GM19043 (cell line): ENCODE measurements at regions not wholly inside any gene's neighbourhood (a gene's known extent, or its start where the extent isn't known, plus 50 kb on each side); places are given as distances from the start of the nearest gene placed in this dataset.

Source experiments
- ATAC-seq: cut with Tn5 transposase; IDR thresholded peaks from one replicate; pipeline ENCODE4 v1.9.1; 2021; ENCODE audit warnings: low read depth; ENCODE audit not compliant: unreplicated experiment

DNA sequence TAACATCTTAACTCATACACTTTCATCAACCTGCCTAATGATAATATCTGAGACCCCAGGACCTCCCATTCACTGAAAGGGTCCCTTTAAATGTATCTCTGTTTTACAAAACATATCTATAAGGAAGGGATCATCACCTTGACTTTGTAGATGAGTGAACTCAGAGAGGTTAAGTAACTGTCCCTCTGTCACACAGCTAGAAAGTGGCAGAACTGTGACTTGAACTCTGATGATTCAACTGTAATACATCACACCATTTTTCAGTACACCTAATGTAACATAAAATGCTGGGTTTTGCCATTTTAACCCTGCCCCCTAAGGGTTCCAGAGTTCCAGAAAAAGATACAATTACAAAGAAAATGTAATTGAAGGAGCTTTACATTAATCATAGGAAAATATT is 234.6 kb downstream of the ZEB2 start:
- no peak for ATAC-seq

DNA sequence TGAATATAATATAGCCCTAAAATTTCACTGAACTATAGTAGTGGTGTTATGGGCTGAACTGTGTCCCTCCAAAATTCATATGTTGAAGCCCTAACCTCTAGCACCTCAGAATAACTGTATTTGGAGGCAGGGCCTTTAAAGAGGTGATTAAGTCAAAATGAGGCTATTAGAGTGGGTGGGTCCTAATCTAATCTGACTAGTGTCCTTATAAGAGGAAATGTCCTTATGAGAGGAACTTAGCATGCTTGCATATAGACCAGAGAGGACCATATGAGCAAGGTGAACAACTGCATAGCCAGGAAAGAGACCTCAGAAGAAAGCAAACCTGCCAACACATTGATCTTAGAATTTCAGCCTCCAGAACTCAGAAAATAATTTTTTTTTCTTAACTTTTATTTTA is 238.4 kb downstream of the ZEB2 start:
- no peak for ATAC-seq

DNA sequence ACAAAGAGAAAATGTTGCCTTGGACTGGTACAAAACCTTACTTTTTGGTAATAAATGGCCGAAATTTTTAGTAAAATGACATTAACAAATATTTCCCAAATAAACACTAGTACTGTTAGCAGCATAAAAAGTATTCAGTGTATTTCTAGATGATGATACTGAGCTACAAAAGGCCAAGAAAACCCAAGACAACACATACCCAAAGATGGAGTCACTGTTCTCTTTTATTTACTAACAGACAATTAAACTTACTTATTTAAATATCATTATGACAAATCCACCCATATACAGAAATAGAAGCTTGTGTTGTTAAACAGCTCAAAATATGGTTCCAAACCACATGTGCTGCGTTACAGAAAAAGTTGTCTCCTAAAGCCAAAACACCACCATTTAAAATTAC is 239.9 kb downstream of the ZEB2 start:
- no peak for ATAC-seq

DNA sequence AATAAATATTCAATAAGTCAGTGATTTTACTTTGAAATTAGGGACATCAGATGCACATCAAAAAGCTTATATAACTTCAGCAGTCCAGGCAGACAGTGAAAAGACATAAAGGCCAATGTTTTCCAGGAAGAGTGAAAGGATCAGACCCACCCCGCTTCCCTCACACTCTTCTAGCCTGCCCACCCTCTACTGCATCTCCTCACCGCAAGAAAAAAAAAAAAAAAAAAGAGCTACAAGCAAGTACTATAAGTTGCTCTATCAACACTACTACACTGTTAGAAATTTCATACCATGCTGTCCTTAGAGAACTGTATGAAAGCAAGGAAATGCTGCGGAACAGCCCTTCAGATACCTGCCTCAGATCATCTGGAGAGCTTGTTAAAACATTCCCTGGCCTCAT is 240.8 kb downstream of the ZEB2 start:
- ATAC-seq: no peak

DNA sequence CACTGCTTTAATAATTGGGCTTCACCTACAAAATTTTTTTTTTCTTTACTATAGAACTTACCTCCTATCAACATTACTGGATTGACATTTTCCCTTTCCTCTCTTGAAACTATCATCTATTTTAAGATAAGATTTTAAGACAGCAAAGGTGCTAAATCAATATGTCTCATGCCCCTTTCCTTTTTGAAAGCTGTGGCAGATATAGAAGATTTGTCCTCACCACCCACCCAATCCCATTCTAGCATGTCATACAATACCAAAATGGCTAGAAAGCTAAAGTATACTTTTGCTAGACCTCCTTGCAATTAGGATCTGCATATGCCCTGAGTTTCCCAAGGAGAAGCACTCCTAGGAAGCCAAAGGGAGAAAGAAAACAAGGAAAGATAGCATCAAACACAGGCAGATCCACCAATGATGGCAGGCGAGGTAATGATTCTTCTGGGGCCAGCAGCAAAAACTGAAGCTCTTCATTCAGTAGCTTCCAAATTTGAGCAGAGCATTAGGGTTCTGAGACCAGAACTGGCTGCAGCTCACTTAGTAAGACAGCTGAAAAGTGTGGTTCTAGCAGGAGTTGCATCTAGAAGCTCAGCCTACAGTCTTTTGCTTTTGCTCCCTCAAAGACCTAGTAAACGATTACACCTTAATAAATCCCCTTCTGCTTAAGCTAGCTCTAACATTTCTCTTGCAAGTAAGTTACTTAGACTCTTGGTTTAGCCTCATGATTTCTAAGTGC is 242.1 kb downstream of the ZEB2 start:
- ATAC-seq: no peak

DNA sequence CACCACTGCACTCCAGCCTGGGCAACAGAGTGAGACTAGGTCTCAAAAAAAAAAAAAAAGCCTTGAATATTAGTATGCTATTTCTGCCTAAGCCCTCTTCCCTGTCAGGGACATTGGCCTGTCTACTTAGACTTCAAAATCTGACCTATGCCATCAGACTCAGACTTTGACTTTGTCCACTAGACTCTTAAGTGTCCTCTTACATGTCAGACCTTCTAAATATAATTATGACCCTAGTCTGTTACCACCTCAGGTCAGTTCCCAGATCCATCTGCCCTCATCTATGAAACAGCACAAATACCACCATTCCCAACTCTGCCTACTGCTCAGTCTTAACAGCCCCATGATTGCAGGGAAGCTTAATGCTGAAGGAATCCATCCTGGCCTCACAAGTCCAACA is 244.6 kb downstream of the ZEB2 start:
- ATAC-seq: no peak

DNA sequence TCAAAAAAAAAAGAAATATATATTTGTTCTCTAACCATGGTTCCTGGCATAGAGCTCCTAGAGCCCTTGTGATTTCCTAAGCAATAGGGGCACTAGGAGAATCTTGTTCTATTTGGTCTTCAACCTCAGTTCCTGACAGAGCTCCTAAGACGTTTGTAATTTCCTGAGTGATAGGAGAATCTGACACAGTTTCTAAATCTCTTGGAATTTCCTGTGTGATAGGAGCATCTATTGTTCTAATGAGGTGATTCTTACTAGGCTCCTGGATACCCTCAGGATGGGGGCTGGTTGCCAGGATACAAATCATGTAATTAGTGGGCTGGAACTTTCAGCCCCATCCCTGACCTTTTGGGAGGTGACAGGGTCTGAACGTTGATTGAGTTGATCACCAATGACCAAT is 245.8 kb downstream of the ZEB2 start:
- no peak for ATAC-seq

DNA sequence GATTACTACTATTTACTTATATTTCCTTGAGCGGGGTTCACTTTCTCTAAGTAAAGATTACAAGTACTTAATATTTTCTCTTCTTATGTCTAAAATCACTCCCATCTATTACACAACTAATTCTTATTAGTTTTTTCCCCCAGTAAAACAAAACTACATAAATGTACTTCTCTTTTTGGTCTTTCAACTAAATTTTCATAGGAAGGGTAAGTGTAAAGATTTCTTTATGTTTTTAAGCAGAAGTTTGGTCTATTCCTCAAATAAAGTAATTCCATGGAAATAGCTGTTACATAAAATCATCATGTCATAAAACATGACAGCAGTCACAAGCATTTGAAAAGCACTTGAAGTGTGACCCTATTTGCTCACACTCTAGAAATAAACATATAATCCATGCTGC is 249.0 kb downstream of the ZEB2 start:
- ATAC-seq: no peak

DNA sequence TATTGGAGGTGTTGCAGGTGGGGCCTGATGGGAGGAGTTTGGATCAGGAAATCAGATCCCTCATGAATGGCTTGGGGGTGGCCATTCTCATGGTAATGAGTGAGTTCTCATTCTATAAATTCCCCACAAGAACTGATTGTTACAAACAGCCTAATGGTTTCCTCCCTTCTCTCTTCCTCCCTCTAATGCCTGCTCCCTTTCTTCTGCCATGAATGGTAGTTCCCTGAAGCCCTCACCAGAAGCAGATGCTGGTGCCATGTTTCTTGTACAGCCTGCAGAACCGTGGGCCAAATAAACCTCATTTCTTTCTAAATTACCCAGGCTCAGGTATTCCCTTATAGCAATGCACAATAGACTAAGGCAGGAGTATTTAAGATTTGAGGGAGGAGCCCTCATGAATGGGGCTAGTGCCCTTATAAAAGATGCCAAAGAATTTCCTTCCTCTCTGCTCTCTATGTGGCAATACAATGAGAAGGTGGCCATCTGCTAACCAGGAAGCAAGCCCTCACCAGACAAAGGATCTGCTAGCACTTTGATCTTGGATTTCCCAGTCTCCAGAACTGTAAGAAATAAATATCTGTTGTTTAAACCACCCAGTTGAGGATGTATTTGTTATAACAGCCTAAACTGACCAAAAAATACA is 251.8 kb downstream of the ZEB2 start:
- no peak for ATAC-seq

DNA sequence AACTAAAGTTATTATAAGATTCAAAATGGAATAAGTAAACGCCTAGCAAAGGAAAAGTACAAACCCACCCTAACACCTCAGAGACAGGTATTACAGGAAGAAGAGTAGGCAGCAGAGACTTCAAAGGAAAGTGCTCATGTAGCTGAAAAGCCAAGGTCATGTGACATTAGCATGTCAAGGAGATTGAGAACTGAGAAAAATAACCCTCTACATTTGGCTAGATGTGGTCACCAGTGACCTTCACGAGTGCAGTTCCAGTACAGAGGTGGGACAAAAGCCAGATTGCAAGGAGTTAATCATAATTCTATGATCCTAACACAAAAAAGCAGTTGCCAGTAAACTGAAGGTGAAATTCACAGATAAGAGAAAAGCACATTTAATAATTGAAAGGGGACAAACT is 252.7 kb downstream of the ZEB2 start:
- ATAC-seq: peak; percentile 84

DNA sequence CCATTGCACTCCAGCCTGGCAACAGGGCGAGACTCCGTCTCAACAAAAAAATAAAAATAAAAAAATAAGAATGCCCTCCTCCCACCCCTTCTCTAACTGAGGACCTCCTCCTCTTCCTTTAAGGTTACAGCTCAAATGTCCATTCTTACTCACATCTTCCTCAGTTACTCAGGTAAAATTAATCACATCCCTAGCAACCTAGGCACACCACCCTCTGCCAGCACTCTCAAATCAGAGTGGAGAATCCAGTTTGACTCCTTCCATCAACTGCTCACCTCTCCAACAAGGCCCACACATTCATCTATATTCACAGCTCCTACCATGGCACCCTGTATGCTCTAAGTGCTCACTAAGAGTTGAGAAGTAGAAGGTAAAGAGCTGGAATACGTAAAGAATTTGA is 254.3 kb downstream of the ZEB2 start:
- no peak for ATAC-seq

DNA sequence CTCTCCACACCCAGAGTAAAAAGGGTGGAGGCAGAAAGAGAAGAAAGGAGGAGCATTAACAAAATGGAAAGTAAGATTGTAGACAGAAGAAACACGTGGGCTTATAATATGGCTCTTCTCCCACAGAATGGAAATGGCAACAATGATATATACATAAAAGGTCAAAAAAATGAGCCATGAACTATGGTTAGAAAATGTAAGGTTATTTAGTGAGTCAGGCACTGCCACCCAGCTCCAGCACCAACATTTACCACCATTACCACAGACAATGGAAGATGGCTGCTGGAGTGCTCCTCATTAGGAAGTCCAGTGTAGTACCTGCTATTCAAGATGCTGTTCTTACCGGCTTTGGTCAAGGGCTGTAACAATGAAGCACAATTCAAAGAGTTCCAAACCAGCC is 258.0 kb downstream of the ZEB2 start:
- no peak for ATAC-seq

DNA sequence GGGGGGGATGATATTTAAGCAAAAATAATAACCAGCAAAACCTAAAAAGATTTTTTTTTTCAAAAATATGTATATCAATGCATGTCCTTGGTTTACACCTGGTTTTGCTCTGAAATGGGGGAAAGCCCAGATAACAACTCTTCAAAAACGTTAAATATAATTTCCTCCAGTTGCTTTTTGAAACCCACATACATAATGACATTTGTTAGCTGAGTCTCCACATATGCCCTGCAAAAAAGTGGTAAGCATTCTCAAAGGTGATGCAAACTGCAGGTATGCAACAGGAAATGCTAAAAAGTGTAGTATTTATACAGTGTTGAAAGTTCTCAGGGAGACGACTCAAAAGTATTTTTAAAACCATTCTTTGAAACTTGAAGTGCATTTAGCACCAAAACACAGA is 258.6 kb downstream of the ZEB2 start:
- ATAC-seq: no peak

DNA sequence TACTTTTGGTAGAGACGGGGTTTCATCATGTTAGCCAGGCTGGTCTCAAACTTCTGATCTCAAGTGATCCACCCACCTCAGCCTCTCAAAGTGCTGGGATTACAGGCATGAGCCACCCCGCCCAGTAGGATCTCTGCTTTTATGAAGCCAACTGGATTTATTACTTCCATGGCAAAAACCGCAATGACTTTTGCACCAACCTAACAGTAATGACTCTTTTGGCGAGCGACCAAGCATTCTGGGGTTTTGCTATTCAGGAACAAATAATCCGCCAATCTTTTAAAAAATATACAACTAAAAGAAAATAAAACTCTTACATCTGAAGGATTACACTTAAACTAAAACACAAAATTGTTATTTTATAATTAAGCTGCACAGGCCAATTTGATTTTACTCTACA is 260.6 kb downstream of the ZEB2 start:
- no peak for ATAC-seq

DNA sequence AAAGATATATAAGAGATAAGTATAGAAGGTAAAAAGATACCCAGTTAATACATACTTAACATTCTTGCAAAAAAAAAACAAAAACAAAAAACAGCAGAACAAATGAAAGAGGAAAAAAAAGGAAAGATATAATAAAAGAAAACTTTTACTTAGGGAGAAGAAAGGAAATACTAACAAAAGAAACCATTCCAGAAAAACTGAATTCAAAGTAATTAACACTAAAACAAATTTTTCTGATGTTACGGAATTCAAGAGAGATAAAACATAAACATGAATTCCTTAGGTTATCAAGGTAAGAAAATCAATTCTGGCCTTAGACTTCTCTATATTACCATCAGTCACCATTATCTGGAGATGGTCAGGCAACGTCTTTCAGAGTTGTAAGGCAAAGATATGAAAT is 261.8 kb downstream of the ZEB2 start:
- ATAC-seq: no peak

DNA sequence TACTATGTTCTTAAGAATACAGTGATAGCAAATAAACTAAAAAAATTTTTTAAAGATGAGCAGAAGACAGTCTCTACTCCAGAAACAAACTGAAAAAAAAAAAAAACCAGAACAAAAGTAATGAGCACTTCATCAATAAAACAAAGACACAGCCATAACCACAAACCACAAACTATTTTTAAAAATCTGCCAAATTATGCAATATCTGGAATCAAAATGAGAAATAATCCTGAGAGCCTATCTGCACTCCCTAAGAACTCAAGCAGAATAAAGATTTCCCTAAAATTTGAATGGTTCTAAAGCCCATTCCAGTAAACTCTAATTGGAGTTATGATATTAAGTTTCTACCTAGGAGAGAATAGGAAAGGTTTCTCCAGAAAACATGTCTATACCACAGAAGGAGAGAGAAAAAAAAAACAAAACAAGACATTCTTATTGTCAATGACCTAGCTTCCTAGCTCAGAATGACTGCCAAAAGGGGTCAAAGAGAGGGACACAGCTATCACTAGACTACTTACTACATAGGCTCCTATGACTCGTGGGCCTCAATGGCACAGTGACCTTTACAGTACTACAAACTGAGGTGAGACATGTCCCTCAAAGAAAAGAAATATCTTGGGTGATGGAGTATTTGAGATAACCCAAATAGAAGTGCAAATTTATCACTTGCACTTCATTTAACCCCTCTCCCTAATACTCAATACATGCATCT is 262.8 kb downstream of the ZEB2 start:
- no peak for ATAC-seq

DNA sequence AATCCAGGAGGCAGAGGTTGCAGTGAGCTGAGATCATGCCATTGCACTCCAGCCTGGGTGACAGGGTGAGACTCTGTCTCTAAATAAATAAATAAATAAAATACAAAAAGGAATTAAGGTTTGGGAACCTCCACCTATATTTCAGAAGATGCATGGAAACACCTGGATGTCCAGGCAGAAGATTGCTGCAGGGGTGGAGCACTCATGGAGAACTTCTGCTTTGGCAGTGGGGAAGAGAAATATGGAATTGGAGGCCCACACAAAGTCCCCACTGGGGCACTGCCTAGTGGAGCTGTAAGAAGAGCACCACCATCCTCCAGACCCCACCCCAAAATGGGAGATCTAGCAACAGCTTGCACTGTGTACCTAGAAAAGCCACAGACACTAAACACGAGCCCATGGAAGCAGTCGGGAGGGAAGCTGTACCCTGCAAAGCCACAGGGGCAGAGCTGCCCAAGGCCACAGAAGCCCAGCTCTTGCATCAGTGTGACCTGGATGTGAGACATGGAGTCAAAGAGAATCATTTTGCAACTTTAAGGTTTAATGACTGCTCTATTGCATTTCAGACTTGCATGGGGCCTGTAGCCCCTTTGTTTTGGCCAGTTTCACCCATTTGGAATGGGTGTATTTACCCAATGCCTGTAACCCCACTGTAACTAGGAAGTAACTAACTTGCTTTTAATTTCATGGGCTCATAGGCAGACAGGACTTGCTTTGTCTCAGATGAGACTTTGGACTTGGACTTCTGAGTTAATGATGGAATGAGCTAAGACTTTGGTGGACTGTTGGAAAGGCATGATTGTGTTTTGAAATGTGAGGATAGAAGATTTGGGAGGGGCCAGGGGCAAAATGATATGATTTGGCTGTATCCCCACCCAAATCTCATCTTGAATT is 265.3 kb downstream of the ZEB2 start:
- ATAC-seq: no peak

DNA sequence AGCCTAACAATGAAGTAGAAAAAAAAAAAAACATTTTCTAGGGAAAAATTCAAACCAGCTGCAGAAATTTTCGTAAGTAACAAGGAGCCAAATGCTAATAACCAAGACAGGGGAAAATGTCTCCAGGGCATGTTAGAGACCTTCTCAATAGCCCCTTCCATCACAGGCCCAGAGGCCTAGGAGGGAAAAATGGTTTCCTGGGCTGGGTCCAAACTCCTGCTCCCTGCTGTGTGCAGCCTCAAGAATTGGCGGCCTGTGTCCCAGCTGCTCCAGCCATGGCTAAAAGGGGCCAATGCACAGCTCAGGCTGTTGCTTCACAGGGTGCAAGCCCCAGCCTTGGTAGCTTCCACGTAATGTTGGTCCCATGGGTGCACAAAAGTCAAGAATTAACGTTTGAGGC is 266.2 kb downstream of the ZEB2 start:
- no peak for ATAC-seq

DNA sequence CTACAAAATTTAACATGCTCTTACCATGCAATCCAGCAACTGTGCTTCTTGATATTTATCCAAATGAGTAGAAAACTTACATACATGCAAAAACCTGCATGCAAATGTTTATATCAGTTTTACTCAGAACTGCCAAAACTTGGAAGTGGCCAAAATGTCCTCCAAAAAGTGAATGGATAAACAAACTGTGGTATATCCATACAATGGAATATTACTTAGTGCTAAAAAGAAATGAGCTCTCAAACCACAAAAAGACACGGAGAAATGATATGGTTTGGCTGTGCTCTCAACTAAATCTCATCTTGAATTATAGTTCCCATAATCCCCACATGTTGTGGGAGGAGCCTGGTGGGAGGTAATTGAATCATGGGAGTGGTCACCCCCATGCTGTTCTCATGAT is 267.2 kb downstream of the ZEB2 start:
- no peak for ATAC-seq

DNA sequence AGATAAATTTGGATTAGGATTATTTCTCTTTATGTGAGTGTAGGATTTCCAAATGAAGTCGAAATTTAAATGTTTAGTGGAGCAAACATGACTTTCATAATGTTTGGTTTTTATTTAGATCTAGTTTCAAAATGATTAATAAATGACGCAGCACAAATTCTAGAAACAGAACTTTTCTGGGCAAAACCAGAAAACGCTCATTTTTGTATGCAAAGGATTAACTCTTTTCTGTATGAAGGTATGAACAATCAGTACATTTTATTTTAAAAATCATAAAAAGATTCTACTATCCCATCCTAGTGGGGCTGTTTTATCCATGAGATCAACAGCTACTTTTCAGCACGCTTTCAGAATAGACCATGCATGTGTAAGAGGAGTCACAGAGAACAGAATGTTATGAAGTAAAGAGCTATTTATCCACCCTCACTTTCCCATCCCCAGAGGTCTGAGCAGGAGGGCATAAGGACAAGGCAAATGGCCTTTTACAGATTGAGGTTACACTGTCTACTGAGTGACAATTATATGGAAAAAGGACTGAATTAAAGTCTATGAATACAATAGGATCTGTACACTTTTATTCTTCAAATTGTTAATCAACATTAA is 270.8 kb downstream of the ZEB2 start:
- ATAC-seq: no peak
